ENCODE measurements at regions not wholly inside any gene's neighbourhood (a gene's known extent, or its start where the extent isn't known, plus 50 kb on each side); places are given as distances from the start of the nearest gene placed in this dataset.

GRCh38 chr17:79473876-79474440 is 136.9 kb downstream of the RBFOX3 start:
- TF ChIP-seq, protein P1, sequence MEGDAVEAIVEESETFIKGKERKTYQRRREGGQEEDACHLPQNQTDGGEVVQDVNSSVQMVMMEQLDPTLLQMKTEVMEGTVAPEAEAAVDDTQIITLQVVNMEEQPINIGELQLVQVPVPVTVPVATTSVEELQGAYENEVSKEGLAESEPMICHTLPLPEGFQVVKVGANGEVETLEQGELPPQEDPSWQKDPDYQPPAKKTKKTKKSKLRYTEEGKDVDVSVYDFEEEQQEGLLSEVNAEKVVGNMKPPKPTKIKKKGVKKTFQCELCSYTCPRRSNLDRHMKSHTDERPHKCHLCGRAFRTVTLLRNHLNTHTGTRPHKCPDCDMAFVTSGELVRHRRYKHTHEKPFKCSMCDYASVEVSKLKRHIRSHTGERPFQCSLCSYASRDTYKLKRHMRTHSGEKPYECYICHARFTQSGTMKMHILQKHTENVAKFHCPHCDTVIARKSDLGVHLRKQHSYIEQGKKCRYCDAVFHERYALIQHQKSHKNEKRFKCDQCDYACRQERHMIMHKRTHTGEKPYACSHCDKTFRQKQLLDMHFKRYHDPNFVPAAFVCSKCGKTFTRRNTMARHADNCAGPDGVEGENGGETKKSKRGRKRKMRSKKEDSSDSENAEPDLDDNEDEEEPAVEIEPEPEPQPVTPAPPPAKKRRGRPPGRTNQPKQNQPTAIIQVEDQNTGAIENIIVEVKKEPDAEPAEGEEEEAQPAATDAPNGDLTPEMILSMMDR (IDR thresholded peaks at IDR 0.05) = no peak
- TF ChIP-seq POLR2A (IDR thresholded peaks at IDR 0.05) = no peak
